Naive thymus-derived CD8-positive, alpha-beta T cell (primary cell): ENCODE measurements at regions not wholly inside any gene's neighbourhood (a gene's known extent, or its start where the extent isn't known, plus 50 kb on each side); places are given as distances from the start of the nearest gene placed in this dataset.

ENCODE experiments used
- ATAC-seq, 2 donors: fragments of 150-1000 bp; cut with Tn5 transposase in 1 of 2; sonication (Bioruptor Pico), chemical (Tn5 transposase) in 1 of 2; 1 replicate in 1 of 2; 2 replicates in 1 of 2; pipeline ENCODE4 v1.10.0; 2021; ENCODE audit warnings: mild to moderate bottlenecking in 2 of 2, moderate library complexity in 2 of 2
- POLR2A ChIA-PET: fragments of 350-600 bp; sonication (Branson Sonifier 250); formaldehyde crosslinking; loops from one replicate; lab custom pipeline; 2021; ENCODE audit warnings: antibody characterized with exemption; lab: Charles Lee
- DNase-seq, 10 donors: peaks; one replicate each; pipeline versions ENCODE4 v3.0.0 to v3.0.0-alpha.2; 2020 to 2022
- H3K27ac Mint-ChIP-seq, 10 donors: one replicate each; pipeline ENCODE4 v1.8.0; 2020 to 2022; ENCODE audit warnings: mild to moderate bottlenecking in 10 of 10, mixed read lengths in 10 of 10, moderate library complexity in 4 of 10, inconsistent platforms in 1 of 10
- H3K27me3 Mint-ChIP-seq, 5 donors: one replicate each; pipeline ENCODE4 v1.8.0; 2021 to 2022; ENCODE audit warnings: mixed read lengths in 5 of 5
- H3K36me3 Mint-ChIP-seq, 3 donors: one replicate each; pipeline ENCODE4 v1.8.0; 2020 to 2022; ENCODE audit warnings: mixed read lengths in 3 of 3, mild to moderate bottlenecking in 2 of 3, inconsistent platforms in 1 of 3
- H3K4me1 Mint-ChIP-seq, 4 donors: one replicate each; pipeline ENCODE4 v1.8.0; 2021 to 2022; ENCODE audit warnings: mixed read lengths in 4 of 4
- H3K4me3 Mint-ChIP-seq, 10 donors: one replicate each; pipeline ENCODE4 v1.8.0; 2020 to 2022; ENCODE audit warnings: mild to moderate bottlenecking in 10 of 10, mixed read lengths in 10 of 10, moderate library complexity in 6 of 10, inconsistent platforms in 1 of 10
- H3K9me3 Mint-ChIP-seq, 9 donors: one replicate each; pipeline ENCODE4 v1.8.0; 2020 to 2022; ENCODE audit warnings: mixed read lengths in 9 of 9, mild to moderate bottlenecking in 3 of 9, inconsistent platforms in 1 of 9, moderate library complexity in 1 of 9

- DNase-seq (no peak), ATAC-seq (no peak)
- Mint-ChIP-seq H3K27ac (no peak overlapping the region), H3K27me3 (no peaks in the 10 kb centered on the region), H3K36me3 (no peaks in the 10 kb centered on the region), H3K9me3 (peaks cover 0 to 16% (median 5%) of the 10 kb centered on the region in 9 donors), H3K4me3 (no peak overlapping the region), H3K4me1 (no peaks in the 10 kb centered on the region)
- POLR2A ChIA-PET: no interaction called here
Measured at GRCh38 chr21:20527731-20528460, 470.3 kb upstream of the NCAM2 start.

- H3K4me3 Mint-ChIP-seq: no peak overlapping the region
- peaks cover 2 to 16% (median 9%) of the 10 kb centered on the region in 9 donors for H3K9me3 Mint-ChIP-seq
- no peak overlapping the region for H3K27ac Mint-ChIP-seq
- no peak for DNase-seq
- ATAC-seq: no peak
- H3K4me1 Mint-ChIP-seq: no peaks in the 10 kb centered on the region
- H3K36me3 Mint-ChIP-seq: no peaks in the 10 kb centered on the region
- H3K27me3 Mint-ChIP-seq: no peaks in the 10 kb centered on the region
- POLR2A ChIA-PET: no interaction called here
Measured at GRCh38 chr21:20537130-20537529, 461.1 kb upstream of the NCAM2 start.

GRCh38 chr21:20538039-20538658 lies 460.1 kb upstream of the NCAM2 start:
- POLR2A ChIA-PET: no interaction called here
- Mint-ChIP-seq H3K36me3 (no peaks in the 10 kb centered on the region), H3K4me3 (no peak overlapping the region), H3K27ac (no peak overlapping the region), H3K9me3 (peaks cover 0 to 16% (median 5%) of the 10 kb centered on the region in 9 donors), H3K27me3 (no peaks in the 10 kb centered on the region), H3K4me1 (no peaks in the 10 kb centered on the region)
- DNase-seq: no peak
- peak in 1 of 2 donors; percentile 14 for ATAC-seq

GRCh38 chr21:20545454-20545853 lies 452.8 kb upstream of the NCAM2 start:
- H3K9me3 Mint-ChIP-seq: peaks cover 0 to 14% (median 2%) of the 10 kb centered on the region in 9 donors
- no peaks in the 10 kb centered on the region for H3K27me3 Mint-ChIP-seq
- no peak overlapping the region for H3K27ac Mint-ChIP-seq
- ATAC-seq (no peak), DNase-seq (no peak)
- POLR2A ChIA-PET: no interaction called here
- H3K36me3 Mint-ChIP-seq: no peaks in the 10 kb centered on the region
- H3K4me1 Mint-ChIP-seq: no peaks in the 10 kb centered on the region
- no peak overlapping the region for H3K4me3 Mint-ChIP-seq

GRCh38 chr21:20551939-20552338 lies 446.3 kb upstream of the NCAM2 start:
- H3K27ac Mint-ChIP-seq: no peak overlapping the region

GRCh38 chr21:20554785-20555184 lies 443.4 kb upstream of the NCAM2 start:
- no peaks in the 10 kb centered on the region for H3K4me1 Mint-ChIP-seq
- peaks cover 0 to 9% (median 3%) of the 10 kb centered on the region in 9 donors for H3K9me3 Mint-ChIP-seq
- H3K27ac Mint-ChIP-seq: no peak overlapping the region
- DNase-seq: no peak
- no peak for ATAC-seq
- H3K36me3 Mint-ChIP-seq: no peaks in the 10 kb centered on the region
- no peaks in the 10 kb centered on the region for H3K27me3 Mint-ChIP-seq
- POLR2A ChIA-PET: no interaction called here
- no peak overlapping the region for H3K4me3 Mint-ChIP-seq

More at GRCh38 chr21:20551939-20552338, 446.3 kb upstream of the NCAM2 start:
- Mint-ChIP-seq H3K27me3 (no peaks in the 10 kb centered on the region), H3K4me1 (no peaks in the 10 kb centered on the region), H3K9me3 (peaks cover 0 to 10% (median 4%) of the 10 kb centered on the region in 9 donors), H3K36me3 (no peaks in the 10 kb centered on the region), H3K4me3 (no peak overlapping the region)
- POLR2A ChIA-PET: no interaction called here
- ATAC-seq: no peak
- no peak for DNase-seq

- no peak for DNase-seq
- Mint-ChIP-seq H3K36me3 (no peaks in the 10 kb centered on the region), H3K27me3 (no peaks in the 10 kb centered on the region), H3K27ac (no peak overlapping the region), H3K4me1 (no peaks in the 10 kb centered on the region), H3K9me3 (peaks cover 0 to 10% (median 4%) of the 10 kb centered on the region in 9 donors), H3K4me3 (no peak overlapping the region)
- POLR2A ChIA-PET: no interaction called here
- ATAC-seq: no peak
Measured at GRCh38 chr21:20570824-20571232, 427.4 kb upstream of the NCAM2 start.

GRCh38 chr21:20572582-20572981 lies 425.6 kb upstream of the NCAM2 start:
- Mint-ChIP-seq H3K9me3 (peaks cover 0 to 10% (median 4%) of the 10 kb centered on the region in 9 donors), H3K4me1 (no peaks in the 10 kb centered on the region), H3K36me3 (no peaks in the 10 kb centered on the region), H3K27me3 (no peaks in the 10 kb centered on the region), H3K27ac (no peak overlapping the region), H3K4me3 (no peak overlapping the region)
- no peak for DNase-seq
- ATAC-seq: no peak
- POLR2A ChIA-PET: no interaction called here

GRCh38 chr21:20581361-20581760 lies 416.8 kb upstream of the NCAM2 start:
- H3K4me3 Mint-ChIP-seq: no peak overlapping the region
- no peaks in the 10 kb centered on the region for H3K27me3 Mint-ChIP-seq
- no peak for ATAC-seq
- peaks cover 0 to 9% (median 3%) of the 10 kb centered on the region in 9 donors for H3K9me3 Mint-ChIP-seq
- H3K36me3 Mint-ChIP-seq: no peaks in the 10 kb centered on the region
- POLR2A ChIA-PET: no interaction called here
- no peak for DNase-seq
- no peaks in the 10 kb centered on the region for H3K4me1 Mint-ChIP-seq
- no peak overlapping the region for H3K27ac Mint-ChIP-seq

- POLR2A ChIA-PET: no interaction called here
- no peak overlapping the region for H3K4me3 Mint-ChIP-seq
- peaks cover 0 to 21% (median 4%) of the 10 kb centered on the region in 9 donors for H3K9me3 Mint-ChIP-seq
- no peak for DNase-seq
- no peak overlapping the region for H3K27ac Mint-ChIP-seq
- H3K36me3 Mint-ChIP-seq: no peaks in the 10 kb centered on the region
- H3K27me3 Mint-ChIP-seq: no peaks in the 10 kb centered on the region
- no peak for ATAC-seq
- no peaks in the 10 kb centered on the region for H3K4me1 Mint-ChIP-seq
Measured at GRCh38 chr21:20591284-20591683, 406.9 kb upstream of the NCAM2 start.

- H3K27me3 Mint-ChIP-seq: no peaks in the 10 kb centered on the region
- no peak for DNase-seq
- no peaks in the 10 kb centered on the region for H3K36me3 Mint-ChIP-seq
- POLR2A ChIA-PET: no interaction called here
- ATAC-seq: no peak
- H3K9me3 Mint-ChIP-seq: peaks cover 0 to 21% (median 4%) of the 10 kb centered on the region in 9 donors
- H3K4me1 Mint-ChIP-seq: no peaks in the 10 kb centered on the region
- H3K4me3 Mint-ChIP-seq: no peak overlapping the region
- H3K27ac Mint-ChIP-seq: no peak overlapping the region
Measured at GRCh38 chr21:20592463-20592862, 405.7 kb upstream of the NCAM2 start.

- H3K4me3 Mint-ChIP-seq: no peak overlapping the region
Measured at GRCh38 chr21:20603236-20603635, 395.0 kb upstream of the NCAM2 start.

GRCh38 chr21:20611008-20611407 lies 387.2 kb upstream of the NCAM2 start:
- no peaks in the 10 kb centered on the region for H3K36me3 Mint-ChIP-seq

More at GRCh38 chr21:20603236-20603635, 395.0 kb upstream of the NCAM2 start:
- Mint-ChIP-seq H3K36me3 (no peaks in the 10 kb centered on the region), H3K4me1 (no peaks in the 10 kb centered on the region), H3K9me3 (peaks cover 0 to 29% (median 4%) of the 10 kb centered on the region in 9 donors), H3K27me3 (no peaks in the 10 kb centered on the region), H3K27ac (no peak overlapping the region)
- POLR2A ChIA-PET: no interaction called here
- DNase-seq (no peak), ATAC-seq (no peak)

More at GRCh38 chr21:20611008-20611407, 387.2 kb upstream of the NCAM2 start:
- no peak overlapping the region for H3K4me3 Mint-ChIP-seq
- no peak overlapping the region for H3K27ac Mint-ChIP-seq
- no peaks in the 10 kb centered on the region for H3K27me3 Mint-ChIP-seq
- POLR2A ChIA-PET: no interaction called here
- peaks cover 0 to 33% (median 7%) of the 10 kb centered on the region in 9 donors for H3K9me3 Mint-ChIP-seq
- H3K4me1 Mint-ChIP-seq: no peaks in the 10 kb centered on the region
- DNase-seq (no peak), ATAC-seq (no peak)
